ENCODE measurements at regions not wholly inside any gene's neighbourhood (a gene's known extent, or its start where the extent isn't known, plus 50 kb on each side); places are given as distances from the start of the nearest gene placed in this dataset.

GRCh38 chr18:67639872-67640271 lies 123.4 kb upstream of the DSEL start:
- no peak for DNase-seq

GRCh38 chr18:67636597-67637385 lies 120.3 kb upstream of the DSEL start:
- DNase-seq, result no peak

- no peak for DNase-seq
Measured at GRCh38 chr18:67634631-67635338, 118.3 kb upstream of the DSEL start.

- DNase-seq, result no peak
Measured at GRCh38 chr18:67633939-67634338, 117.4 kb upstream of the DSEL start.

GRCh38 chr18:67621906-67622305 lies 105.4 kb upstream of the DSEL start:
- DNase-seq, result no peak

GRCh38 chr18:67621049-67621713 lies 104.7 kb upstream of the DSEL start:
- no peak for DNase-seq

- DNase-seq, result no peak
Measured at GRCh38 chr18:67618061-67618460, 101.5 kb upstream of the DSEL start.

- peak in 1 of 14 donors; percentile 33 for DNase-seq
Measured at GRCh38 chr18:67615876-67616275, 99.4 kb upstream of the DSEL start.

GRCh38 chr18:67613731-67614130 lies 97.2 kb upstream of the DSEL start:
- DNase-seq, result no peak

- DNase-seq, result no peak
Measured at GRCh38 chr18:67612281-67612680, 95.8 kb upstream of the DSEL start.

- DNase-seq, result no peak
Measured at GRCh38 chr18:67608615-67609273, 92.2 kb upstream of the DSEL start.

GRCh38 chr18:67608191-67608590 lies 91.7 kb upstream of the DSEL start:
- DNase-seq, result no peak

GRCh38 chr18:67600181-67601180 lies 84.0 kb upstream of the DSEL start:
- no peak for DNase-seq

- DNase-seq, result no peak
Measured at GRCh38 chr18:67599277-67599676, 82.8 kb upstream of the DSEL start.

- DNase-seq, result no peak
Measured at GRCh38 chr18:67597759-67598158, 81.2 kb upstream of the DSEL start.

- no peak for DNase-seq
Measured at GRCh38 chr18:67596003-67596402, 79.5 kb upstream of the DSEL start.

- no peak for DNase-seq
Measured at GRCh38 chr18:67590571-67591141, 74.1 kb upstream of the DSEL start.

GRCh38 chr18:67589325-67589724 lies 72.8 kb upstream of the DSEL start:
- DNase-seq, result no peak

GRCh38 chr18:67586101-67586500 lies 69.6 kb upstream of the DSEL start:
- no peak for DNase-seq

GRCh38 chr18:67583621-67584020 lies 67.1 kb upstream of the DSEL start:
- no peak for DNase-seq

- no peak for DNase-seq
Measured at GRCh38 chr18:67582488-67582887, 66.0 kb upstream of the DSEL start.
